DOHH2 (cell line): ENCODE measurements at regions not wholly inside any gene's neighbourhood (a gene's known extent, or its start where the extent isn't known, plus 50 kb on each side); places are given as distances from the start of the nearest gene placed in this dataset.

Experiments used
- H3F3A ChIP-seq: fragments of 200-600 bp; sonication (generic), shearing (Covaris generic); 2 replicates; pipeline ENCODE4 v1.6.0; 2016; ENCODE audit warnings: antibody characterized with exemption, mild to moderate bottlenecking; ENCODE audit not compliant: control insufficient read depth, insufficient read depth
- H3K27ac ChIP-seq: fragments of 200-600 bp; sonication (generic); 2 replicates; pipeline ENCODE4 v1.5.1; 2014; ENCODE audit warnings: low read depth, mild to moderate bottlenecking, low read length, moderate library complexity
- H3K27me3 ChIP-seq: fragments of 200-600 bp; sonication (generic); 2 replicates; pipeline ENCODE4 v1.6.1; 2014; ENCODE audit warnings: mild to moderate bottlenecking, low read length, mixed read lengths; ENCODE audit not compliant: control insufficient read depth
- H3K36me3 ChIP-seq: fragments of 200-600 bp; sonication (generic); 2 replicates; pipeline ENCODE4 v1.6.1; 2014; ENCODE audit warnings: mild to moderate bottlenecking, low read length, moderate library complexity, mixed read lengths; ENCODE audit not compliant: control insufficient read depth
- H3K4me1 ChIP-seq: fragments of 200-600 bp; sonication (generic); 2 replicates; pipeline ENCODE4 v1.6.1; 2014; ENCODE audit warnings: mild to moderate bottlenecking, low read length, mixed read lengths; ENCODE audit not compliant: control insufficient read depth
- H3K4me2 ChIP-seq: fragments of 200-600 bp; sonication (generic); 2 replicates; pipeline ENCODE4 v1.6.0; 2014; ENCODE audit warnings: mild to moderate bottlenecking, low read length, moderate library complexity
- H3K4me3 ChIP-seq: fragments of 200-600 bp; sonication (generic); 2 replicates; pipeline ENCODE4 v1.5.1; 2014; ENCODE audit warnings: mild to moderate bottlenecking, low read length, mixed read lengths
- H3K79me2 ChIP-seq: fragments of 200-600 bp; sonication (generic); 2 replicates; pipeline ENCODE4 v1.6.1; 2014; ENCODE audit warnings: mild to moderate bottlenecking, low read length, mixed read lengths; ENCODE audit not compliant: control insufficient read depth
- H3K9me2 ChIP-seq: fragments of 200-600 bp; sonication (generic); replicated peaks from 2 replicates; pipeline ENCODE4 v1.6.1; 2014; ENCODE audit warnings: mild to moderate bottlenecking, low read length, mixed read lengths; ENCODE audit not compliant: control insufficient read depth
- H3K9me3 ChIP-seq: fragments of 200-600 bp; sonication (generic); 2 replicates; pipeline ENCODE4 v1.6.1; 2014; ENCODE audit warnings: antibody characterized with exemption, low read length, mixed read lengths; ENCODE audit not compliant: control insufficient read depth, insufficient read depth
- H4K20me1 ChIP-seq: fragments of 200-600 bp; sonication (generic); 2 replicates; pipeline ENCODE4 v1.6.0; 2014; ENCODE audit warnings: low read depth, mild to moderate bottlenecking, antibody characterized with exemption, low read length, moderate library complexity; ENCODE audit not compliant: control insufficient read depth, insufficient read depth
- CTCF ChIP-seq: fragments of 200-600 bp; sonication (generic); IDR thresholded peaks from one replicate; pipeline ENCODE4 v1.5.1; 2014; ENCODE audit warnings: antibody characterized with exemption, mild to moderate bottlenecking, low read depth, low read length; ENCODE audit not compliant: poor library complexity, severe bottlenecking
- EZH2phosphoT487 ChIP-seq: fragments of 200-600 bp; sonication (generic); IDR thresholded peaks from 2 replicates; pipeline ENCODE4 v1.6.1; 2017; ENCODE audit warnings: borderline replicate concordance, mild to moderate bottlenecking, antibody characterized with exemption, low read length, moderate library complexity, mixed read lengths

DNA sequence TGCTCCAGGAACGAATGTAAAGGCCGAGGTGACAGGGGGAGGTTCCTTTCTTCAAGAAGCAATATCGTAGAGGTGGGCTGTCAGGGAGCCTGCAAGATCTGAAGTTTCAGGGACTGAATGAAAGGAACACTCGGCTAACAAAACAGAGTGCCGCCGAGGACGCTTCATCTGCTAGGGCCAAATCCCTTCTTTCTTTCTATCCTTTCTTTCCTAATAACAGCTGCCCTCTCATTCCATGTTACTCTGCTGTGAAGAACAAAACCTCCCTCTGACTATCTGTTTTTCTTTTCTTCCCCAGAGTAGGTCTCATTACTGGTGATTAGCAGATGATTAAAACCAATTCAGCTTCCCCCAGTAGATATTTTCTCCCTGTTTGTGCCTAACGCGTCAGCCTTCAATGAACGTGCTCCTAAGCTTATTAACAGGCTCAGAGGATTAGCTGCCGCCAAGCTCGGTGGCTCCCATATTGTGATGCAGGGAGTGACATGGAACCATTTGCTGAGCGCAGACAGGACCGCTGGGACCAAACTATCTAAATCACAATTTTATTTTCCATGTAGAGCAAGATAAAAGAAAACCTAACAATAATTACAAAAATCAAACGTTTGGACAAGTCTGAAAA lies 414.6 kb downstream of the TMEM182 start:
- H3K79me2 ChIP-seq, result no peaks in the 10 kb centered on the region
- no peak overlapping the region for H3K4me3 ChIP-seq
- TF ChIP-seq CTCF (no peak), EZH2phosphoT487 (no peak)
- H3K27ac ChIP-seq, result no peak overlapping the region
- H3K36me3 ChIP-seq, result no peaks in the 10 kb centered on the region
- H3K27me3 ChIP-seq, result no peaks in the 10 kb centered on the region
- no peaks in the 10 kb centered on the region for H3F3A ChIP-seq
- no peak overlapping the region for H3K4me2 ChIP-seq
- H3K9me2 ChIP-seq, result no peaks in the 10 kb centered on the region
- no peaks in the 10 kb centered on the region for H3K9me3 ChIP-seq
- H4K20me1 ChIP-seq, result no peaks in the 10 kb centered on the region
- no peaks in the 10 kb centered on the region for H3K4me1 ChIP-seq

DNA sequence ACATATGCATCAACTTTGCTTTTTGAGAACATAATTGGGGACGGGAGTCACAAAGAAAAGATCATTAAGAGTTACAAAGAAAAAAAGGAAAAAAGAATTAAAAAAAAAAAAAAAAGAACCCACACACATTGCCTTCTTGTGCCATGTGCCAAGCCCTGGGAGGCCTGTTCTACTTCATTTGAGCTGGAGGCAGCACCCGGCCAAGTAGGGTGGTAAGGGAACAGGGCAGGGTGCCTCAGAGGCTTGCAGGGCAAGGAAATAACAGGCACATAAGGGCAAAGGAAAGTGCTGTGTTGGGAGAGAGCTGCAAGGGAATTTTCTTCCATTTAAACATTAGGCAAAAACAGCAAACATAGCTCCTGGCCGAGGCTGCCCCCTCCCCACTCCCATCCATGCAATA lies 418.0 kb downstream of the TMEM182 start:
- no peaks in the 10 kb centered on the region for H3K27me3 ChIP-seq
- no peaks in the 10 kb centered on the region for H3K36me3 ChIP-seq
- H3K9me2 ChIP-seq, result no peaks in the 10 kb centered on the region
- no peak overlapping the region for H3K27ac ChIP-seq
- H3K4me1 ChIP-seq, result no peaks in the 10 kb centered on the region
- TF ChIP-seq EZH2phosphoT487 (no peak), CTCF (no peak)
- H3K79me2 ChIP-seq, result no peaks in the 10 kb centered on the region
- H3K4me2 ChIP-seq, result no peak overlapping the region
- no peak overlapping the region for H3K4me3 ChIP-seq
- no peaks in the 10 kb centered on the region for H3F3A ChIP-seq
- no peaks in the 10 kb centered on the region for H3K9me3 ChIP-seq
- no peaks in the 10 kb centered on the region for H4K20me1 ChIP-seq

- Histone ChIP-seq H3K4me2 (no peak overlapping the region), H4K20me1 (no peaks in the 10 kb centered on the region), H3F3A (no peaks in the 10 kb centered on the region), H3K27me3 (no peaks in the 10 kb centered on the region), H3K4me1 (no peaks in the 10 kb centered on the region), H3K4me3 (no peak overlapping the region), H3K9me2 (no peaks in the 10 kb centered on the region), H3K79me2 (no peaks in the 10 kb centered on the region), H3K27ac (no peak overlapping the region), H3K9me3 (no peaks in the 10 kb centered on the region), H3K36me3 (no peaks in the 10 kb centered on the region)
- TF ChIP-seq CTCF, result no peak
- no peak for TF ChIP-seq EZH2phosphoT487
These were observed 421.2 kb downstream of the TMEM182 start for GRCh38 chr2:103183061-103183460.
